ENCODE measurements at regions not wholly inside any gene's neighbourhood (a gene's known extent, or its start where the extent isn't known, plus 50 kb on each side); places are given as distances from the start of the nearest gene placed in this dataset.
"Not testable (repeated sequence)": the region's sequence is repeated elsewhere in the genome, so short reads cannot be mapped to it uniquely, and the experiment has no call there.

DNA sequence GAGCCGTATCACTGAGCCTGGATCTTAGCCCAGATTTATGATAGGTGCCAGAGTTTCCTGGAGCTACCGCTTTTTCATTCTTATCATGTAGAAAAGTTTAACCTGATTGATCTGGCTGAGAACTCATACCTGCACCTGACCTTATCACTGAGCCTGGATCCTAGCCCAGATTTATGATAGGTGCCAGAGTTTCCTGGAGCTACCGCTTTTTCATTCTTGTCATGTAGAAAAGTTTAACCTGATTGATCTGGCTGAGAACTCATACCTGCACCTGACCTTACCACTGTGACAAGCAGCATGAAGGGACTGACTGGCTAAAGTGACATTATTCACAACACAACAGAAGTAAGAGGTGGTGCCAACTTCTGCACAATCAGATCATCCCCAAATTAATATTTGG is 1188.1 kb upstream of the FLRT2 start:
- H3K4me1 ChIP-seq (ENCODE audit: control insufficient read depth in 1 of 2, insufficient read depth in 2 of 2, low read length in 2 of 2); H3K27ac ChIP-seq (ENCODE audit: low read depth in 1 of 2, low read length in 2 of 2); ATAC-seq (ENCODE audit: low FRiP score); H3K27me3 ChIP-seq (ENCODE audit: control insufficient read depth in 1 of 2, insufficient read depth in 2 of 2, low read length in 1 of 2); DNase-seq; H3K9me3 ChIP-seq (ENCODE audit: control insufficient read depth, low read length); H3K4me3 ChIP-seq (ENCODE audit: low read length in 2 of 2); H3K36me3 ChIP-seq (ENCODE audit: control insufficient read depth in 1 of 2, insufficient read depth in 2 of 2, low read length in 1 of 2); intact Hi-C loops (cut with DNase I): not testable (repeated sequence)
- WGBS, 2 donors = 89 to 92% methylated on average over 3 of the region's 3 CpGs

DNA sequence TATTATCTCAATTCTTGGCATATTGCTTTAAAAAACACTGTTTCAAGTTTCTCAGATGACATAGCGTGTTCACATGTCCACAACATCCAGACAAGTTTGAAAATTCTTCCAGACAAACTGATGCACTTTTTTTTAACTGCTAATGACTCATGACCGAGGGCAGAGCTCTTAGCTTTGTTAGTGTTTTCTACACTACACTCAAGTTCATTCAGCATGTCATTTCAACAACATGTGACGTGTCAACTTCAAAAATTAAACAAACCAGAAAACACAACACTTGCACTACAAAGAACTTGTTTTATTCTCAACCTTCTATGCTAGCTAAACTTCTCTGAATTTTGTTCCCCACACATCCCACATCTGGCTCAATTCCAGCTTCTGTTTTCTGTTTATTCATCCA is 1186.3 kb upstream of the FLRT2 start:
- Histone ChIP-seq H3K9me3 (ENCODE audit: control insufficient read depth, low read length) (no peaks in the 10 kb centered on the region), H3K27me3 (ENCODE audit: control insufficient read depth in 1 of 2, insufficient read depth in 2 of 2, low read length in 1 of 2) (no peaks in the 10 kb centered on the region), H3K27ac (ENCODE audit: low read depth in 1 of 2, low read length in 2 of 2) (no peak overlapping the region), H3K4me3 (ENCODE audit: low read length in 2 of 2) (no peak overlapping the region), H3K4me1 (ENCODE audit: control insufficient read depth in 1 of 2, insufficient read depth in 2 of 2, low read length in 2 of 2) (no peaks in the 10 kb centered on the region), H3K36me3 (ENCODE audit: control insufficient read depth in 1 of 2, insufficient read depth in 2 of 2, low read length in 1 of 2) (no peaks in the 10 kb centered on the region)
- no peak for ATAC-seq (ENCODE audit: low FRiP score)
- intact Hi-C loops (cut with DNase I) = no loop called here
- DNase-seq = no peak
- 51 to 53% methylated on average over 3 of the region's 3 CpGs for WGBS, 2 donors

DNA sequence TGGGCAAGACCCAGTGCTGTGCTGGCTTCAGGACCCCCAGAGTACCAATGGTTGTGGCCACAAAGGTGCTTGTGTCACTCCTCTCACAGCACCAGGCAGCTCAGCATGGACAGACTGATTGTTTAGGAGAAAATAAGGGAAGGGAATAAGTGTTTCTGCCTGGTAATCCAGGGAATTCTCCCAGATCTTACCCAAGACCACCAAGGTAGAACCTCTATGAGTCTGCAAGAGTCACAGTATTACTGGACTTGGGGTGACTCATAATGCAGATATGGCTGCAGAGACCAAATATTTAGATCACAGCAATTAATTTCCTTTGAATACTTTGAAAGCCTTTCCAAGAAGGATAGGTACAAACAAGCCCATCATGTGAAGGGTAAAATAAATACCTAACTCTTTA is 1178.3 kb upstream of the FLRT2 start:
- H3K36me3 ChIP-seq (ENCODE audit: control insufficient read depth in 1 of 2, insufficient read depth in 2 of 2, low read length in 1 of 2) = no peaks in the 10 kb centered on the region
- ATAC-seq (ENCODE audit: low FRiP score) (no peak), DNase-seq (no peak)
- H3K27me3 ChIP-seq (ENCODE audit: control insufficient read depth in 1 of 2, insufficient read depth in 2 of 2, low read length in 1 of 2) = no peaks in the 10 kb centered on the region
- intact Hi-C loops (cut with DNase I) = no loop called here
- H3K4me3 ChIP-seq (ENCODE audit: low read length in 2 of 2) = no peak overlapping the region
- peaks cover 1% of the 10 kb centered on the region for H3K9me3 ChIP-seq (ENCODE audit: control insufficient read depth, low read length)
- H3K27ac ChIP-seq (ENCODE audit: low read depth in 1 of 2, low read length in 2 of 2) = no peak overlapping the region
- H3K4me1 ChIP-seq (ENCODE audit: control insufficient read depth in 1 of 2, insufficient read depth in 2 of 2, low read length in 2 of 2) = no peaks in the 10 kb centered on the region

- H3K4me3 ChIP-seq (ENCODE audit: low read length in 2 of 2) = no peak overlapping the region
- H3K27ac ChIP-seq (ENCODE audit: low read depth in 1 of 2, low read length in 2 of 2) = no peak overlapping the region
- ATAC-seq (ENCODE audit: low FRiP score) = no peak
- intact Hi-C loops (cut with DNase I) = no loop called here
- no peak for DNase-seq
- 40 to 50% methylated on average over 2 of the region's 2 CpGs for WGBS, 2 donors
- no peaks in the 10 kb centered on the region for H3K36me3 ChIP-seq (ENCODE audit: control insufficient read depth in 1 of 2, insufficient read depth in 2 of 2, low read length in 1 of 2)
- no peaks in the 10 kb centered on the region for H3K9me3 ChIP-seq (ENCODE audit: control insufficient read depth, low read length)
- H3K4me1 ChIP-seq (ENCODE audit: control insufficient read depth in 1 of 2, insufficient read depth in 2 of 2, low read length in 2 of 2) = no peaks in the 10 kb centered on the region
- H3K27me3 ChIP-seq (ENCODE audit: control insufficient read depth in 1 of 2, insufficient read depth in 2 of 2, low read length in 1 of 2) = no peaks in the 10 kb centered on the region
Measured at GRCh38 chr14:84361476-84361875, 1168.5 kb upstream of the FLRT2 start.

- no peak for ATAC-seq (ENCODE audit: low FRiP score)
- H3K27me3 ChIP-seq (ENCODE audit: control insufficient read depth in 1 of 2, insufficient read depth in 2 of 2, low read length in 1 of 2) = no peaks in the 10 kb centered on the region
- intact Hi-C loops (cut with DNase I) = no loop called here
Measured at GRCh38 chr14:84375235-84375634, 1154.7 kb upstream of the FLRT2 start.

DNA sequence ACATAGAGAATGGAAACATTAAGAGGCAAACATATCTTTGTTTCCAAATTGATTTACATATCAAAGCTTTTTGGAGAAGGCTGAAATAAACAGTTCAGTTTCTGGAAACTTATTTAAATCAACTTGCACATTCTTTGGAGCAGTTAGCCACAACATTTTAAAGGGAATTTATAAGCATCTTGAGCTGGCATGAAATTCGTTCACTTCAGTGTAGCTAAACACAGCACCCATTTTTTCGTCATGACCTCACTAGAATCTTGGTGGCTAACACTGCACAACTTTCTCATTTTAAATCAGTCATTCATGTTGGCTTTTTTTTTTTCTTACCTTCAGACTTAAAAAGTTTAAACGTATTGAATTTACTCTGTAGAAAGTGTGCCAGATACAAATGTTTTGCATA is 1139.9 kb upstream of the FLRT2 start:
- Histone ChIP-seq H3K4me1 (ENCODE audit: control insufficient read depth in 1 of 2, insufficient read depth in 2 of 2, low read length in 2 of 2) (no peaks in the 10 kb centered on the region), H3K27ac (ENCODE audit: low read depth in 1 of 2, low read length in 2 of 2) (no peak overlapping the region), H3K4me3 (ENCODE audit: low read length in 2 of 2) (no peak overlapping the region), H3K36me3 (ENCODE audit: control insufficient read depth in 1 of 2, insufficient read depth in 2 of 2, low read length in 1 of 2) (no peaks in the 10 kb centered on the region), H3K9me3 (ENCODE audit: control insufficient read depth, low read length) (no peaks in the 10 kb centered on the region), H3K27me3 (ENCODE audit: control insufficient read depth in 1 of 2, insufficient read depth in 2 of 2, low read length in 1 of 2) (no peaks in the 10 kb centered on the region)
- WGBS, 2 donors = 8 to 16% methylated on average over 3 of the region's 3 CpGs
- intact Hi-C loops (cut with DNase I) = no loop called here
- ATAC-seq (ENCODE audit: low FRiP score) (no peak), DNase-seq (no peak)

More at GRCh38 chr14:84375235-84375634, 1154.7 kb upstream of the FLRT2 start:
- Histone ChIP-seq H3K27ac (ENCODE audit: low read depth in 1 of 2, low read length in 2 of 2) (no peak overlapping the region), H3K36me3 (ENCODE audit: control insufficient read depth in 1 of 2, insufficient read depth in 2 of 2, low read length in 1 of 2) (no peaks in the 10 kb centered on the region), H3K4me3 (ENCODE audit: low read length in 2 of 2) (no peak overlapping the region), H3K9me3 (ENCODE audit: control insufficient read depth, low read length) (no peaks in the 10 kb centered on the region), H3K4me1 (ENCODE audit: control insufficient read depth in 1 of 2, insufficient read depth in 2 of 2, low read length in 2 of 2) (no peaks in the 10 kb centered on the region)
- DNase-seq = no peak

DNA sequence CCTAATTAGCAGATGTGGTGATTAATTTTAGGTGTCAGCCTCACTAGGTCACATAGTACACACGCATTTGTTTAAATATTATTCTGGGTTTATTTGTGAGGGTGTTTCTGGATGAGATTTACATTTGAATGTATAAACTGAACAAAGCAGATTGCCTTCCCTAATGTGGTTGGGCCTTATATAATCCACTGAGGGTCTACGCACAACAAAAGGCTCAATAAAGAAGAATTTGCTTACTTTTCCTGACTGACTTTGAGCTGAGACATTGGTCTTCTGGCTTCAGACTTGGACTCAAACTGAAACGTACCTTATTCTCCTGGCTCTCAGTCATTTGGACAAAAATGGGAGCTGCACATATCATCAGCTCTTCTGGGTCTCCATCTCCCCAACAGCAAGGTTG is 1132.3 kb upstream of the FLRT2 start:
- Histone ChIP-seq H3K36me3 (ENCODE audit: control insufficient read depth in 1 of 2, insufficient read depth in 2 of 2, low read length in 1 of 2) (no peaks in the 10 kb centered on the region), H3K27me3 (ENCODE audit: control insufficient read depth in 1 of 2, insufficient read depth in 2 of 2, low read length in 1 of 2) (no peaks in the 10 kb centered on the region), H3K27ac (ENCODE audit: low read depth in 1 of 2, low read length in 2 of 2) (no peak overlapping the region), H3K4me1 (ENCODE audit: control insufficient read depth in 1 of 2, insufficient read depth in 2 of 2, low read length in 2 of 2) (no peaks in the 10 kb centered on the region), H3K4me3 (ENCODE audit: low read length in 2 of 2) (no peak overlapping the region), H3K9me3 (ENCODE audit: control insufficient read depth, low read length) (no peaks in the 10 kb centered on the region)
- DNase-seq = no peak
- 80 to 83% methylated on average over 3 of the region's 3 CpGs for WGBS, 2 donors
- ATAC-seq (ENCODE audit: low FRiP score) = no peak
- intact Hi-C loops (cut with DNase I) = no loop called here

GRCh38 chr14:84399296-84399910 is 1130.5 kb upstream of the FLRT2 start:
- H3K4me3 ChIP-seq (ENCODE audit: low read length in 2 of 2) = no peak overlapping the region
- WGBS, 2 donors = 96 to 97% methylated on average over 60 to 62 of the region's 62 CpGs
- no peaks in the 10 kb centered on the region for H3K9me3 ChIP-seq (ENCODE audit: control insufficient read depth, low read length)
- no peaks in the 10 kb centered on the region for H3K27me3 ChIP-seq (ENCODE audit: control insufficient read depth in 1 of 2, insufficient read depth in 2 of 2, low read length in 1 of 2)
- no peaks in the 10 kb centered on the region for H3K4me1 ChIP-seq (ENCODE audit: control insufficient read depth in 1 of 2, insufficient read depth in 2 of 2, low read length in 2 of 2)
- peak in 1 of 2 donors; percentile 75 for DNase-seq
- intact Hi-C loops (cut with DNase I) = no loop called here
- ATAC-seq (ENCODE audit: low FRiP score) = no peak
- H3K36me3 ChIP-seq (ENCODE audit: control insufficient read depth in 1 of 2, insufficient read depth in 2 of 2, low read length in 1 of 2) = no peaks in the 10 kb centered on the region
- H3K27ac ChIP-seq (ENCODE audit: low read depth in 1 of 2, low read length in 2 of 2) = no peak overlapping the region

GRCh38 chr14:84401631-84402030 is 1128.3 kb upstream of the FLRT2 start:
- no peak for ATAC-seq (ENCODE audit: low FRiP score)

More at GRCh38 chr14:84401631-84402030, 1128.3 kb upstream of the FLRT2 start:
- Histone ChIP-seq H3K4me3 (ENCODE audit: low read length in 2 of 2) (no peak overlapping the region), H3K9me3 (ENCODE audit: control insufficient read depth, low read length) (no peaks in the 10 kb centered on the region), H3K27me3 (ENCODE audit: control insufficient read depth in 1 of 2, insufficient read depth in 2 of 2, low read length in 1 of 2) (no peaks in the 10 kb centered on the region), H3K27ac (ENCODE audit: low read depth in 1 of 2, low read length in 2 of 2) (no peak overlapping the region), H3K36me3 (ENCODE audit: control insufficient read depth in 1 of 2, insufficient read depth in 2 of 2, low read length in 1 of 2) (no peaks in the 10 kb centered on the region), H3K4me1 (ENCODE audit: control insufficient read depth in 1 of 2, insufficient read depth in 2 of 2, low read length in 2 of 2) (no peaks in the 10 kb centered on the region)
- 57 to 62% methylated on average over 3 of the region's 3 CpGs for WGBS, 2 donors
- intact Hi-C loops (cut with DNase I) = no loop called here
- no peak for DNase-seq

Data from aorta (tissue), 5 donors.